ENCODE measurements at regions not wholly inside any gene's neighbourhood (a gene's known extent, or its start where the extent isn't known, plus 50 kb on each side); places are given as distances from the start of the nearest gene placed in this dataset.

- H3K4me3 Mint-ChIP-seq, result no peak overlapping the region
- ChIA-PET POLR2A (no interaction called here), CTCF (no interaction called here)
- Histone ChIP-seq H3K36me3 (ENCODE audit: control insufficient read depth in 2 of 3, insufficient read depth in 3 of 3, low read length in 3 of 3) (no peaks in the 10 kb centered on the region), H3K27me3 (ENCODE audit: control insufficient read depth in 2 of 2, insufficient read depth in 2 of 2, low read length in 2 of 2) (no peaks in the 10 kb centered on the region), H3K4me1 (ENCODE audit: control insufficient read depth in 2 of 2, insufficient read depth in 2 of 2, low read length in 2 of 2) (no peaks in the 10 kb centered on the region), H3K9me3 (ENCODE audit: control insufficient read depth in 2 of 3, low read length in 3 of 3) (no peaks in the 10 kb centered on the region), H3K27ac (ENCODE audit: low read depth, low read length) (no peak overlapping the region), H3K4me3 (ENCODE audit: low read length) (no peak overlapping the region)
- H3K9me3 Mint-ChIP-seq, result no peaks in the 10 kb centered on the region
- intact Hi-C loops (cut with micrococcal nuclease), result no loop called here
- H3K36me3 Mint-ChIP-seq, result no peaks in the 10 kb centered on the region
- DNase-seq, result no peak
- no peaks in the 10 kb centered on the region for H3K4me1 Mint-ChIP-seq
- H3K27ac Mint-ChIP-seq, result no peak overlapping the region
- ATAC-seq, result no peak
- no peaks in the 10 kb centered on the region for H3K27me3 Mint-ChIP-seq
Measured at GRCh38 chrX:20829665-20830491, 544.3 kb upstream of the CNKSR2 start.

GRCh38 chrX:20825984-20826383 is 548.2 kb upstream of the CNKSR2 start:
- CTCF ChIA-PET, result no interaction called here
- Histone ChIP-seq H3K27me3 (ENCODE audit: control insufficient read depth in 2 of 2, insufficient read depth in 2 of 2, low read length in 2 of 2) (no peaks in the 10 kb centered on the region), H3K36me3 (ENCODE audit: control insufficient read depth in 2 of 3, insufficient read depth in 3 of 3, low read length in 3 of 3) (no peaks in the 10 kb centered on the region), H3K4me3 (ENCODE audit: low read length) (no peak overlapping the region), H3K9me3 (ENCODE audit: control insufficient read depth in 2 of 3, low read length in 3 of 3) (no peaks in the 10 kb centered on the region), H3K4me1 (ENCODE audit: control insufficient read depth in 2 of 2, insufficient read depth in 2 of 2, low read length in 2 of 2) (no peaks in the 10 kb centered on the region), H3K27ac (ENCODE audit: low read depth, low read length) (no peak overlapping the region)
- POLR2A ChIA-PET, result no interaction called here
- no peak overlapping the region for H3K27ac Mint-ChIP-seq
- no peak for ATAC-seq
- H3K4me3 Mint-ChIP-seq, result no peak overlapping the region
- DNase-seq, result no peak
- intact Hi-C loops (cut with micrococcal nuclease), result no loop called here
- no peaks in the 10 kb centered on the region for H3K27me3 Mint-ChIP-seq
- H3K4me1 Mint-ChIP-seq, result no peaks in the 10 kb centered on the region
- H3K36me3 Mint-ChIP-seq, result no peaks in the 10 kb centered on the region
- H3K9me3 Mint-ChIP-seq, result no peaks in the 10 kb centered on the region

GRCh38 chrX:20803971-20804370 is 537.3 kb upstream of the RPS6KA3 start:
- H3K36me3 ChIP-seq (ENCODE audit: control insufficient read depth in 2 of 3, insufficient read depth in 3 of 3, low read length in 3 of 3), result no peaks in the 10 kb centered on the region
- no peaks in the 10 kb centered on the region for H3K9me3 ChIP-seq (ENCODE audit: control insufficient read depth in 2 of 3, low read length in 3 of 3)
- no peak overlapping the region for H3K4me3 ChIP-seq (ENCODE audit: low read length)
- no peaks in the 10 kb centered on the region for H3K27me3 ChIP-seq (ENCODE audit: control insufficient read depth in 2 of 2, insufficient read depth in 2 of 2, low read length in 2 of 2)
- Mint-ChIP-seq H3K27ac (no peak overlapping the region), H3K4me3 (no peak overlapping the region), H3K4me1 (no peaks in the 10 kb centered on the region), H3K27me3 (no peaks in the 10 kb centered on the region), H3K36me3 (no peaks in the 10 kb centered on the region), H3K9me3 (peaks cover 0 to 5% (median 0%) of the 10 kb centered on the region in 11 donors)
- ChIA-PET POLR2A (no interaction called here), CTCF (no interaction called here)
- no peak for ATAC-seq
- no peak overlapping the region for H3K27ac ChIP-seq (ENCODE audit: low read depth, low read length)
- no peaks in the 10 kb centered on the region for H3K4me1 ChIP-seq (ENCODE audit: control insufficient read depth in 2 of 2, insufficient read depth in 2 of 2, low read length in 2 of 2)
- DNase-seq, result no peak
- intact Hi-C loops (cut with micrococcal nuclease), result no loop called here

DNA sequence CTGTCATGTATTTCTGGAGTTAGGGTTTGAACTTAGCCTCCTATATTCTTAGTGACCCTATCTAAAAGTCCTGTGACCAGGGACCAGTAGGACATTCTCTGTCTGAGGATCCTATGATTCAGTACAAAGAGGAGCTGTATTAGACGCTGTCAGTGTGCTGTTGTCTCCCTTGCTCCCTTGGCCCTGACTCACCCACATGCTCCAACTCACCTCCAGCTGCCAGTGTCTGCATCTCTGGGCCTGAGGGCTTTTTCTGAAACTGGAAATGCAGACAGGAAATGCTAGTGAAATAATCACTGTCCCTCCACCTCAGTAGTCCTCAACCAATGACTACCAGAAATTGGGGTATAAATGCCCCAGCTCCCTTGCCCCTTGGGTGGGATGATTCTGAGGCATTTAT is 535.3 kb upstream of the RPS6KA3 start:
- ChIA-PET CTCF (no interaction called here), POLR2A (no interaction called here)
- DNase-seq (no peak), ATAC-seq (no peak)
- H3K27ac Mint-ChIP-seq, result no peak overlapping the region
- no peaks in the 10 kb centered on the region for H3K4me1 Mint-ChIP-seq
- Histone ChIP-seq H3K27ac (ENCODE audit: low read depth, low read length) (no peak overlapping the region), H3K27me3 (ENCODE audit: control insufficient read depth in 2 of 2, insufficient read depth in 2 of 2, low read length in 2 of 2) (no peaks in the 10 kb centered on the region), H3K4me1 (ENCODE audit: control insufficient read depth in 2 of 2, insufficient read depth in 2 of 2, low read length in 2 of 2) (no peaks in the 10 kb centered on the region), H3K4me3 (ENCODE audit: low read length) (no peak overlapping the region), H3K36me3 (ENCODE audit: control insufficient read depth in 2 of 3, insufficient read depth in 3 of 3, low read length in 3 of 3) (no peaks in the 10 kb centered on the region), H3K9me3 (ENCODE audit: control insufficient read depth in 2 of 3, low read length in 3 of 3) (no peaks in the 10 kb centered on the region)
- H3K4me3 Mint-ChIP-seq, result no peak overlapping the region
- H3K27me3 Mint-ChIP-seq, result no peaks in the 10 kb centered on the region
- intact Hi-C loops (cut with micrococcal nuclease), result no loop called here
- H3K9me3 Mint-ChIP-seq, result peaks cover 0 to 5% (median 0%) of the 10 kb centered on the region in 11 donors
- no peaks in the 10 kb centered on the region for H3K36me3 Mint-ChIP-seq

- peaks cover 0 to 5% (median 0%) of the 10 kb centered on the region in 11 donors for H3K9me3 Mint-ChIP-seq
- ChIA-PET POLR2A (no interaction called here), CTCF (interaction anchor here (0.5 kb wide), 1 partner anchor 156 kb away, joined by 3 read pairs; no protein-coding TSS in a partner anchor)
- intact Hi-C loops (cut with micrococcal nuclease), result no loop called here
- no peaks in the 10 kb centered on the region for H3K4me1 ChIP-seq (ENCODE audit: control insufficient read depth in 2 of 2, insufficient read depth in 2 of 2, low read length in 2 of 2)
- no peaks in the 10 kb centered on the region for H3K36me3 Mint-ChIP-seq
- H3K4me3 Mint-ChIP-seq, result no peak overlapping the region
- ATAC-seq (no peak), DNase-seq (no peak)
- no peaks in the 10 kb centered on the region for H3K36me3 ChIP-seq (ENCODE audit: control insufficient read depth in 2 of 3, insufficient read depth in 3 of 3, low read length in 3 of 3)
- H3K4me3 ChIP-seq (ENCODE audit: low read length), result no peak overlapping the region
- no peaks in the 10 kb centered on the region for H3K9me3 ChIP-seq (ENCODE audit: control insufficient read depth in 2 of 3, low read length in 3 of 3)
- no peak overlapping the region for H3K27ac Mint-ChIP-seq
- H3K27ac ChIP-seq (ENCODE audit: low read depth, low read length), result no peak overlapping the region
- H3K27me3 Mint-ChIP-seq, result no peaks in the 10 kb centered on the region
- H3K4me1 Mint-ChIP-seq, result no peaks in the 10 kb centered on the region
- no peaks in the 10 kb centered on the region for H3K27me3 ChIP-seq (ENCODE audit: control insufficient read depth in 2 of 2, insufficient read depth in 2 of 2, low read length in 2 of 2)
Measured at GRCh38 chrX:20796450-20796849, 529.7 kb upstream of the RPS6KA3 start.

DNA sequence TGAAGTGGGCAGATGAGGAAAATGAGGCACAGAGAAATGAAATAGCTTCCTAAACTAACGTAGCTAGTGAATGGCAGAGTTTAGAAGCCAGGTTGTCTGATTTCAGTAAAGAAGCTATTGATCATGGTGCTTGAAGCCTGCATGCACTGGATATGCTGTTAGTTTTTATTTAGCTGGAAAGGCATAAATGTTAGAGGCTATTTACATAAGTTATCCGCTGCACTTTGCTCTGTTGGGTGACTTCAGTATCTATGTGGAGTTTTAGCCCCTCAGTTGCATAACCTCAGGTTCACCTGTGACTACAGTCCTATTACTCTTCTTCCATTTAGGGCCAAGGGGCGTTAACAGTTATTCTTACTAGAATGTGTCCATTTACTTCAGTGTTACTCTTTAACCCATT is 522.4 kb upstream of the RPS6KA3 start:
- POLR2A ChIA-PET, result no interaction called here
- no peaks in the 10 kb centered on the region for H3K36me3 ChIP-seq (ENCODE audit: control insufficient read depth in 2 of 3, insufficient read depth in 3 of 3, low read length in 3 of 3)
- H3K27ac ChIP-seq (ENCODE audit: low read depth, low read length), result no peak overlapping the region
- H3K27ac Mint-ChIP-seq, result no peak overlapping the region
- H3K36me3 Mint-ChIP-seq, result no peaks in the 10 kb centered on the region
- CTCF ChIA-PET, result no interaction called here
- H3K9me3 Mint-ChIP-seq, result no peaks in the 10 kb centered on the region
- no peaks in the 10 kb centered on the region for H3K9me3 ChIP-seq (ENCODE audit: control insufficient read depth in 2 of 3, low read length in 3 of 3)
- no peak for ATAC-seq
- no peak overlapping the region for H3K4me3 ChIP-seq (ENCODE audit: low read length)
- intact Hi-C loops (cut with micrococcal nuclease), result no loop called here
- no peaks in the 10 kb centered on the region for H3K4me1 Mint-ChIP-seq
- H3K27me3 Mint-ChIP-seq, result peaks cover 0 to 4% (median 0%) of the 10 kb centered on the region in 5 donors
- no peaks in the 10 kb centered on the region for H3K4me1 ChIP-seq (ENCODE audit: control insufficient read depth in 2 of 2, insufficient read depth in 2 of 2, low read length in 2 of 2)
- no peak for DNase-seq
- no peaks in the 10 kb centered on the region for H3K27me3 ChIP-seq (ENCODE audit: control insufficient read depth in 2 of 2, insufficient read depth in 2 of 2, low read length in 2 of 2)
- no peak overlapping the region for H3K4me3 Mint-ChIP-seq

DNA sequence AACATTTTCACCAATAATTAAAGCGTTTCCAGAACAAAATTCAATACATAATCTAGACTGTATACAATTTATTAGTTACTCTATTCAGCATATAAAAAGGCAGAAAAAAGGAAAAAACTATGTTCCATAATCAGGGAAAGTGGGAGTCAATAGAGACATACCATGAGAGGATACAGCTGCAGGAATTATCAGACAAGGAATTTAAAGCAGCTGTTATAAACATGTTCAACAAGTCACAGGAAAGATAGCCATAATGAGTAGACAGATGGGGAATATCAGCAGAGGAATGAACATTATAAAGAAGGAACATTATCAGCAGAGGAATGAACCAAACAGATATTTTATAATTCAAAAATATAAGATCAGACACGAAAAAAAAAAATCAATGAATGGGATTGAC is 500.6 kb upstream of the RPS6KA3 start:
- Mint-ChIP-seq H3K4me3 (no peak overlapping the region), H3K4me1 (no peaks in the 10 kb centered on the region), H3K27ac (no peak overlapping the region), H3K9me3 (peaks cover 0 to 25% (median 5%) of the 10 kb centered on the region in 11 donors), H3K27me3 (peaks cover 0 to 3% (median 0%) of the 10 kb centered on the region in 5 donors), H3K36me3 (no peaks in the 10 kb centered on the region)
- ATAC-seq (no peak), DNase-seq (no peak)
- H3K36me3 ChIP-seq (ENCODE audit: control insufficient read depth in 2 of 3, insufficient read depth in 3 of 3, low read length in 3 of 3), result no peaks in the 10 kb centered on the region
- no peak overlapping the region for H3K27ac ChIP-seq (ENCODE audit: low read depth, low read length)
- intact Hi-C loops (cut with micrococcal nuclease), result no loop called here
- H3K4me3 ChIP-seq (ENCODE audit: low read length), result no peak overlapping the region
- no peaks in the 10 kb centered on the region for H3K4me1 ChIP-seq (ENCODE audit: control insufficient read depth in 2 of 2, insufficient read depth in 2 of 2, low read length in 2 of 2)
- CTCF ChIA-PET, result no interaction called here
- no peaks in the 10 kb centered on the region for H3K9me3 ChIP-seq (ENCODE audit: control insufficient read depth in 2 of 3, low read length in 3 of 3)
- no peaks in the 10 kb centered on the region for H3K27me3 ChIP-seq (ENCODE audit: control insufficient read depth in 2 of 2, insufficient read depth in 2 of 2, low read length in 2 of 2)
- POLR2A ChIA-PET, result no interaction called here
